Tibial artery (tissue), 4 donors: ENCODE measurements at regions not wholly inside any gene's neighbourhood (a gene's known extent, or its start where the extent isn't known, plus 50 kb on each side); places are given as distances from the start of the nearest gene placed in this dataset.

Experiments used
- DNase-seq, 2 donors: peaks; one replicate each; pipeline ENCODE4 v3.0.0-alpha.2; 2019
- H3K27ac ChIP-seq, 2 donors: fragments of 200-600 bp; sonication (generic) in 1 of 2; 1 replicate in 1 of 2; 2 replicates in 1 of 2; pipeline ENCODE4 v1.5.1; 2018 to 2019; ENCODE audit warnings: mild to moderate bottlenecking in 1 of 2
- H3K27me3 ChIP-seq, 2 donors: fragments of 200-600 bp; sonication (generic) in 1 of 2; one replicate each; pipeline versions ENCODE4 v1.5.1 to v1.6.0; 2016 to 2019
- H3K36me3 ChIP-seq, 3 donors: fragments of 200-600 bp; sonication (generic) in 2 of 3; one replicate each; pipeline ENCODE4 v1.5.1; 2016 to 2019; ENCODE audit warnings: mild to moderate bottlenecking in 2 of 3
- H3K4me1 ChIP-seq, 4 donors: fragments of 200-600 bp; sonication (generic) in 2 of 4; 1 replicate in 3 of 4; 2 replicates in 1 of 4; pipeline ENCODE4 v1.5.1; 2016 to 2019
- H3K4me3 ChIP-seq, 2 donors: fragments of 200-600 bp; sonication (generic) in 1 of 2; 1 replicate in 1 of 2; 2 replicates in 1 of 2; pipeline ENCODE4 v1.5.1; 2018 to 2019; ENCODE audit warnings: mild to moderate bottlenecking in 2 of 2
- H3K9me3 ChIP-seq, 3 donors: fragments of 200-600 bp; sonication (generic) in 1 of 3; one replicate each; pipeline ENCODE4 v1.5.1; 2016 to 2019
- CTCF ChIP-seq, 2 experiments: fragments of 200-600 bp in 1 of 2; fragments of 450-650 bp in 1 of 2; IDR thresholded peaks; one replicate each; pipeline ENCODE4 v1.5.1; 2017 to 2019; ENCODE audit warnings: antibody characterized with exemption in 2 of 2, mild to moderate bottlenecking in 1 of 2, moderate library complexity in 1 of 2
- intact Hi-C: fragments of 100-400 bp; cut with DNase I; formaldehyde crosslinking; loops from one replicate; pipeline ENCODE4 v1.15.0; 2023; ENCODE audit warnings: low total_unique reads

- intact Hi-C loops: no loop called here
- no peak overlapping the region for H3K27ac ChIP-seq
- H3K27me3 ChIP-seq: no peaks in the 10 kb centered on the region
- no peaks in the 10 kb centered on the region for H3K36me3 ChIP-seq
- peaks cover 0 to 4% (median 0%) of the 10 kb centered on the region in 3 donors for H3K9me3 ChIP-seq
- H3K4me3 ChIP-seq: no peak overlapping the region
- TF ChIP-seq CTCF (IDR thresholded peaks at IDR 0.05): no peak
- H3K4me1 ChIP-seq: no peaks in the 10 kb centered on the region
- DNase-seq: no peak
Measured at GRCh38 chr11:104798789-104799188, 99.5 kb downstream of the CASP12 start.

- intact Hi-C loops: no loop called here
- DNase-seq: no peak
- Histone ChIP-seq H3K4me1 (no peaks in the 10 kb centered on the region), H3K36me3 (no peaks in the 10 kb centered on the region), H3K27me3 (no peaks in the 10 kb centered on the region), H3K4me3 (no peak overlapping the region), H3K27ac (no peak overlapping the region), H3K9me3 (peaks cover 0 to 4% (median 0%) of the 10 kb centered on the region in 3 donors)
- TF ChIP-seq CTCF (IDR thresholded peaks at IDR 0.05): no peak
Measured at GRCh38 chr11:104796301-104796700, 102.0 kb downstream of the CASP12 start.

DNA sequence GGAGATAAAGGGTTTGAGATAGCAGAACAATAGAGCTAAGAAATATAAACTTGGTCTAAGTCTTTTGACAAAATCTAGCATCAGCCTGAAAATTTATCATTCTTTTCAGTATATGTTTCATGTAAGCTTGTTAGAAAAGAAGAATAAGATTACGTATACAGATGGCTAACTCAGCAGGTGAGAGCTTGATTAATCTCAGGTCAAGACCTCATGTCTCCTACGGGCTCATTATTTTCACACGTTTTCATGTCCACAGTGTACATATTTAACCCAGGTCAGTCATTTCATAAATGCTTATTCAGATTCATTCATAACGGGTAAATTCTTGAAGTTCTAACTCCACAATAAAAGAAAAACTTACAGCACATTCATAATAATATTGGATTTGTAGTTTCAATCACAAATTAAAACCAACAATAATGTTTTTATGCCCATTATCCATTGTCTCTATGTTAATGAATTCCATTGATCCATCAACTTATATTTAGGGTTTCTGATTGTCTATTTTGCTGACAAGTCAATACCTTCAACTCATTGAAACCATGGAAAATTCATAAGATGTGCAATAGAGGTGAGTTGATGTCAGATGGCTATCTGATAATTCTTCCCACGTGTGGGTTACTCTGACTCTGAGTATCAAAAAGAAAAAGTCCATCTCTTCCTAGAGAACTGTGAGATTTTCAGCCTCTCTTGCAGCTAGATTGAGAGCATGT, 102.6 kb downstream of the CASP12 start:
- DNase-seq: no peak
- TF ChIP-seq CTCF (IDR thresholded peaks at IDR 0.05): no peak
- peaks cover 0 to 4% (median 0%) of the 10 kb centered on the region in 3 donors for H3K9me3 ChIP-seq

GRCh38 chr11:104792861-104793260, 105.4 kb downstream of the CASP12 start:
- H3K4me3 ChIP-seq: no peak overlapping the region

More for the DNA sequence above, 102.6 kb downstream of the CASP12 start:
- intact Hi-C loops: no loop called here
- no peaks in the 10 kb centered on the region for H3K36me3 ChIP-seq
- no peak overlapping the region for H3K27ac ChIP-seq
- no peaks in the 10 kb centered on the region for H3K4me1 ChIP-seq
- no peaks in the 10 kb centered on the region for H3K27me3 ChIP-seq
- H3K4me3 ChIP-seq: no peak overlapping the region

DNA sequence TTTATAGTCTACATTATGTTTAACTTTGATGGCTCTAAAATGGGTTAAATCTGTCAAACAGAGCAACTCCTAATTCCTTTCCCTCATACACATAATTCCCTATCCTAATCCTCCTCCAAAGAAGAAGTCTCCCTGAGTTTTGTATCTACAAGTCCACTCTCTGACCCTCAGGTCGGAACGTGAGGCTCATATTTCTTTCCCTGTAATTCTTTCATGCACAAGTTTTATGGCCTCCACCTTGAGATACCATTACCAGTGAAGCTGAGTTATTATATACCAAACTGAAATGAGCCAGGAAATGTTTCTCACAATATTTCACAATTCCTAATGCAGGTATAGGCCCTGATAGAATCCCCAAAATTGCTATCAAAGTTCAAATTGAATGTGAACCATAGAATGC, 106.4 kb downstream of the CASP12 start:
- Histone ChIP-seq H3K27me3 (no peaks in the 10 kb centered on the region), H3K9me3 (peaks cover 0 to 4% (median 0%) of the 10 kb centered on the region in 3 donors), H3K36me3 (no peaks in the 10 kb centered on the region), H3K4me1 (no peaks in the 10 kb centered on the region), H3K27ac (no peak overlapping the region), H3K4me3 (no peak overlapping the region)
- no peak for DNase-seq
- intact Hi-C loops: no loop called here
- no peak for TF ChIP-seq CTCF (IDR thresholded peaks at IDR 0.05)

More at GRCh38 chr11:104792861-104793260, 105.4 kb downstream of the CASP12 start:
- no peak overlapping the region for H3K27ac ChIP-seq
- DNase-seq: no peak
- H3K27me3 ChIP-seq: no peaks in the 10 kb centered on the region
- no peaks in the 10 kb centered on the region for H3K36me3 ChIP-seq
- H3K4me1 ChIP-seq: no peaks in the 10 kb centered on the region
- H3K9me3 ChIP-seq: peaks cover 0 to 4% (median 0%) of the 10 kb centered on the region in 3 donors
- TF ChIP-seq CTCF (IDR thresholded peaks at IDR 0.05): no peak
- intact Hi-C loops: no loop called here
